Calu3 (cell line): ENCODE measurements at regions not wholly inside any gene's neighbourhood (a gene's known extent, or its start where the extent isn't known, plus 50 kb on each side); places are given as distances from the start of the nearest gene placed in this dataset.
"Not testable (repeated sequence)": the region's sequence is repeated elsewhere in the genome, so short reads cannot be mapped to it uniquely, and the experiment has no call there.

ENCODE experiments used
- BruUV-seq: library from RNA; stranded (reverse); fragments of 400-500 nt; replicated peaks from 2 replicates; lab custom pipeline; 2021; lab: Mats Ljungman, UMichigan
- CTCF ChIA-PET: fragments of 300-600 bp; sonication (Branson Sonifier 250); formaldehyde crosslinking; loops from one replicate; lab custom pipeline; 2022; ENCODE audit warnings: antibody characterized with exemption; lab: Charles Lee
- DNase-seq: peaks from one replicate; pipeline ENCODE4 v3.0.0; 2022
- H3K27ac Mint-ChIP-seq: one replicate; pipeline ENCODE4 v1.8.0; 2022; ENCODE audit warnings: mixed read lengths; ENCODE audit not compliant: unreplicated experiment
- H3K27me3 Mint-ChIP-seq: one replicate; pipeline ENCODE4 v1.8.0; 2022; ENCODE audit warnings: mixed read lengths; ENCODE audit not compliant: unreplicated experiment
- H3K36me3 Mint-ChIP-seq: one replicate; pipeline ENCODE4 v1.8.0; 2022; ENCODE audit warnings: mild to moderate bottlenecking, moderate library complexity, mixed read lengths; ENCODE audit not compliant: insufficient read depth, unreplicated experiment
- H3K4me1 Mint-ChIP-seq: one replicate; pipeline ENCODE4 v1.8.0; 2022; ENCODE audit warnings: mild to moderate bottlenecking, low read depth, mixed read lengths; ENCODE audit not compliant: unreplicated experiment
- H3K4me3 Mint-ChIP-seq: one replicate; pipeline ENCODE4 v1.8.0; 2022; ENCODE audit warnings: mild to moderate bottlenecking, low read depth, moderate library complexity, mixed read lengths; ENCODE audit not compliant: unreplicated experiment
- H3K9me3 Mint-ChIP-seq: one replicate; pipeline ENCODE4 v1.8.0; 2022; ENCODE audit warnings: low read depth, mixed read lengths; ENCODE audit not compliant: unreplicated experiment
- CTCF ChIP-seq: fragments of 200-600 bp; IDR thresholded peaks from one replicate; pipeline ENCODE4 v1.8.0; 2022; ENCODE audit warnings: antibody characterized with exemption; ENCODE audit not compliant: unreplicated experiment
- intact Hi-C: fragments of 100-400 bp; cut with micrococcal nuclease; formaldehyde crosslinking; loops from one replicate; pipeline ENCODE4 v1.10.0; 2022; ENCODE audit not compliant: unreplicated experiment

DNA sequence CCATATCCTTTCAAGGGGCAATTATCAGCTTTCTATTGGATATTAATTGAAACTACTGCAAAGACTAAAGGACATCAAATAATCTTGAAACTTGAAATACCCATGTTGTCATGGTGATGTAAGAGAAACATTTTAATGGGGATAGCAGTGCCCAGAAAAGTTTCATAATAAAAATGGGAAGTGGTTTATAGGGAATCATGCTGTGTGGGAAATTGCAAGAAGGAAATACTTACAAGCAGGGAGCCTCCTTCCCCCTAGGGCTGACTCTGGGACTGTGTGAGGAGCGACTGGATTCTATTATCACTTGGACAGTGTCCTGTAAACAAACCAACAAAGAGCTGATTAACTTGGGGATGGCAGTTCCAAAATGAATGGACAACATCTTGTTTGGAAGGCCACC, 1393.1 kb upstream of the GOT2 start:
- TF ChIP-seq CTCF = no peak
- intact Hi-C loops = no loop called here
- BruUV-seq = no TSS peak
- Mint-ChIP-seq H3K36me3 (no peaks in the 10 kb centered on the region), H3K27me3 (no peaks in the 10 kb centered on the region), H3K4me1 (no peaks in the 10 kb centered on the region), H3K9me3 (peaks cover 7% of the 10 kb centered on the region), H3K27ac (no peak overlapping the region), H3K4me3 (no peak overlapping the region)
- CTCF ChIA-PET = no interaction called here
- no peak for DNase-seq

- H3K36me3 Mint-ChIP-seq, DNase-seq, H3K4me3 Mint-ChIP-seq, CTCF ChIA-PET, H3K27ac Mint-ChIP-seq, BruUV-seq, H3K9me3 Mint-ChIP-seq, H3K27me3 Mint-ChIP-seq, H3K4me1 Mint-ChIP-seq, intact Hi-C loops: not testable (repeated sequence)
Observed at GRCh38 chr16:60126115-60126514, 1392.0 kb upstream of the GOT2 start.

DNA sequence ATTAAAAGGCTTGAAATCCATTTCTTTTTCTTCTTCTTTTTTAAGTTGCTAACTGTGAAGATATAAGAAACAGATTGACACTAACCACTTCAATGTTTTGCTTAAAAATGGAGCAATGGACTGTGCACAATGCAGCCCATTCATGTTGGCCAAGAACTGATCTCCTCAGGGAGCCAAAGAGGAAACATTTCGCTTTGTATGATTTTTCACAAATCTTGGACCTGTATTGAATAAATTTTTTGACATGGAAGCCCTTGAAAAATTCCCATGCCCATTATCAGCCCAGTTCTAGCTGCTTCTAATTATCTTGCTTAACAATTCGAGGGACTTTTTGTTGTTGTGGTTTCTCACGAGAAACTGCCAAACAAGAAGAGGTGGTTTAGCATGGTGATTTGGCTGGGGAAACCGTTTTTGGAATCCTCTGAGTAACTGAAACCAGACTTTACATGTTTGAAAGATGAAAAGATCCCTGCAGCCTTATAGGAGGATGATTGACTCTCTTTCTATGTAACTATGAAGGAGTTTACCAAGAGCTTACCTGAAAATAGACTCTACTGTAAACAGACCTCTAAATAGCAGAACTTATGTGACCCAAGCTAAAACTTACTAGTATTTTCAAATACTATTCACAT, 1389.4 kb upstream of the GOT2 start:
- TF ChIP-seq CTCF = no peak
- CTCF ChIA-PET = no interaction called here
- Mint-ChIP-seq H3K9me3 (peaks cover 6% of the 10 kb centered on the region), H3K27ac (no peak overlapping the region), H3K4me1 (no peaks in the 10 kb centered on the region), H3K36me3 (no peaks in the 10 kb centered on the region), H3K27me3 (no peaks in the 10 kb centered on the region), H3K4me3 (no peak overlapping the region)
- BruUV-seq = no TSS peak
- no peak for DNase-seq
- intact Hi-C loops = no loop called here

- H3K4me1 Mint-ChIP-seq = no peaks in the 10 kb centered on the region
- intact Hi-C loops = no loop called here
- no peak for TF ChIP-seq CTCF
- no peaks in the 10 kb centered on the region for H3K27me3 Mint-ChIP-seq
- CTCF ChIA-PET = no interaction called here
- H3K4me3 Mint-ChIP-seq = no peak overlapping the region
- DNase-seq = no peak
- no peaks in the 10 kb centered on the region for H3K36me3 Mint-ChIP-seq
- no TSS peak for BruUV-seq
- H3K27ac Mint-ChIP-seq = no peak overlapping the region
- peaks cover 11% of the 10 kb centered on the region for H3K9me3 Mint-ChIP-seq
Observed at GRCh38 chr16:60120586-60120985, 1386.5 kb upstream of the GOT2 start.

DNA sequence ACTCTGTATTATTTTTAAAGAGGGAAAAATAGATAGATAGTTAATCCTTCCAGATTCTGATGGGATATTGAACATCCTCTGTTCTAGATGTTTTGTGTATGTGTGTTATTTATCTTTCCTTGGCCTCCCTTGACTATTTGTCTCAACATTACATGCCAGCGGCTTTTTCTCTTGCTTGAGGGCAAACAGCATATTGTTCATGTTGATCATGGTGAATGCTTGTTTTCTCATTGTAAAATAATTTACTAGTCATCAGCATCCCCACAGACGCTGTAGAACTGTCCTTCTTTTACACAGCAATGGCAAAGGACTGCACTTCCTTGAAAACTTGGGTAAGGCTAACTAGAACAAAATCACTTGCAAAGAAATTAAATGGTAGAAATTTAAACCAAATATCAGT, 1376.4 kb upstream of the GOT2 start:
- intact Hi-C loops = no loop called here
- BruUV-seq = no TSS peak
- Mint-ChIP-seq H3K4me3 (no peak overlapping the region), H3K27ac (no peak overlapping the region), H3K4me1 (no peaks in the 10 kb centered on the region), H3K27me3 (no peaks in the 10 kb centered on the region), H3K9me3 (peaks cover 16% of the 10 kb centered on the region), H3K36me3 (no peaks in the 10 kb centered on the region)
- TF ChIP-seq CTCF = no peak
- CTCF ChIA-PET = no interaction called here
- no peak for DNase-seq
